GM08714 (cell line): ENCODE measurements at regions not wholly inside any gene's neighbourhood (a gene's known extent, or its start where the extent isn't known, plus 50 kb on each side); places are given as distances from the start of the nearest gene placed in this dataset.

Experiments
- H3K4me3 ChIP-seq: fragments of 200-500 bp; sonication (Bioruptor generic); 2 replicates; pipeline ENCODE4 v1.5.1; 2014; ENCODE audit warnings: mild to moderate bottlenecking, low read length, inconsistent platforms
- ZNF274 ChIP-seq: IDR thresholded peaks from 2 replicates; pipeline ENCODE4 v1.6.1; 2012; ENCODE audit warnings: mild to moderate bottlenecking, low read depth, low read length

DNA sequence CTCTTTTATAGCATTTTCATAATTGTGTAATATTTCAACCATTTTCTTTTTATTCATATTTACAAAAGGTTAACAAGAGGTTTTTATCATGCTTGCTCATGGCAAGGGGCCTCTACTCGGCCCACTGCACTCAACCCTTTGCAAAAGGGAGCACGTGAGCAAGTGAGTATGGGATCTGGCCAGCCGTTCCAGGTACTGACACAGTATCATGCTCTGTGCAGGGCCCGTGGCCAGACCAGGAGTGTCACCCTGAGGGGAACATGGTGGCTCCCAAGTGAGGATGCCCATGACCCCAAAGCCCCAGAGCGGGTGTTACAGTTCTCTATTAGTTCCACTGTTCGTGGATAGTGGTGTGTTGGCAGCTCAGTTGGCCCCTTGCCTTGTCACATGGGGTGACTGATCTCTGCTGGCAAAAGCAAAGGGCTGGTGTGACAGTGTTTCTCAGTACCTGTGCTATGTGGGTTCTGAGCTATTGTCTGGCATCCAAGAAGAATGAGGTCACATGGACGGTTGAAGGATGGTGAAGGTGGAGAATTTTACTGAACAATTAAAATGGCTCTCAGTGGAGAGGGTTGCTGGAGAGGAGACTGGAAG is 777.2 kb upstream of the ADAMTS5 start:
- H3K4me3 ChIP-seq, result no peak overlapping the region
- TF ChIP-seq ZNF274, result no peak

DNA sequence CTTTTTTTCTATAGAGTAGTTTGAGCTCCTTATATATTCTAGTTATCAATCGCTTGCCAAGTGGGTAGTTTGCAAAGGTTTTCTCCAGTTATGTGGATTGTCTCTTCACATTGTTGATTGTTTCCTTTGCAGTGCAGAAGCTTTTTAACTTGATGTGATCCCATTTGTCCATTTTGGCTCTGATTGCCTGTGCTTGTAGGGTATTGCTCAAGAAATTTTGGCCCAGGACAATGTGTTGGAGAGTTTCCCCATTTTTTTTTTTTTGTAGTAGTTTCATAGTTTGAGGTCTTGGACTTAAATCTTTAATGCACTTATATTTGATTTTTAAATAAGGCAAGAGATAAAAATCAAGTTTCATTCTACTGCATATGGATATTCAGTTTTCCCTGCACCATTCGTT is 774.8 kb upstream of the ADAMTS5 start:
- TF ChIP-seq ZNF274, result no peak

DNA sequence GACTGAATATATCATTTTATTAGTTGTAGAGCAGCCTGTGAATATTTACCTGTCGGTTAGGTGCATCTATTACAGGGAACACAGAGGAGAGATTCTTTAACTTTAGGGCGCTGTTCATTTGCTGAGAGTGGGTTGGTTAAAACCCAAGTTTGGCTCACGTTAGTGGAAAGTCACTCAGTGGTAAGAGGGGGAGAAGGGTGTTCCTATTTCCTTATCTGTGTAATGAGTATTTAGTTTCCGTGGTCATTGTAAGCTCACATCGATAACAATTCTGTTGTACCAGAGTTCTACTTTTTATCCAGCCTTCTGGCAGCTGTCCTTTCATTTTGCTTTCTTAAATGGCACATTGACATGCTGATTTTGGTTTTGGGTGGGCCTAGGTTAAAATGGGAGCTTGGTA is 773.2 kb upstream of the ADAMTS5 start:
- no peak for TF ChIP-seq ZNF274
- no peak overlapping the region for H3K4me3 ChIP-seq

More for the DNA sequence above, 774.8 kb upstream of the ADAMTS5 start:
- H3K4me3 ChIP-seq, result no peak overlapping the region

DNA sequence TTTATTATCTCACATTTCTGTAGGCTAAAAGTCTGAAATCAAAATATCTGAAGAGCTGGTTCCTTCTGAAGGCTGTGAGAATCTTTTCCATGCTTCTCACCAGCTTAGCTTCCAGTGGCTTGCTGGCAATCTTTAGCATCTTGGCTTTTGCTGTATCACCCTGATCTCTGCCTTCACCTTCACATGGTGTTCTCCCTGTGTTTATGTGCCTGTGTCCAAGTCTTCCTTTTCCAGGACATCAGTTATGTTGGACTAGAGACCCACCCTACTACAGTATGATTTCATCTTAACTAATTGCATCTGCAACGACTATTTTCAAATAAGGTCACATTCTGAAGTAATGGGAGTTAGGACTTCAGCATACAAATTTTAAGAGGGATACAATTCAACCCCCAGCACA is 772.3 kb upstream of the ADAMTS5 start:
- H3K4me3 ChIP-seq, result no peak overlapping the region
- no peak for TF ChIP-seq ZNF274

DNA sequence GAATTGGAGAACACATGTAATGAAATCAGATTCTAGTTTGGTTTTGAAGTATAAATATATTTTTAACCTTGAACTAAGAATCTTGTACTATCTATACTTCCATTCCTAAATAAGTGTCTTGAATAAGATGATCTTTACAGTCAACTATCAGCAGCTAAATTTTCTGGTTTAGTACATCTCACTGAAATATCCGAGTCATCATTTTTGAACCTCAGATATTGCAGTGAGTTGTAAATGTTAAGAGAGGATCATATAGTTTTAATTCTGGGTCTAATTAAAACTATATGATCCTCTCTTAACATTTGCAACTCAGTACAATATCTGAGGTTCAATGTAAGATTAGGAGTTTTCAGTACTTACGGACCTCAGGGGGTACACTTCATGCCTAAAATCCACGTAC is 768.8 kb upstream of the ADAMTS5 start:
- no peak for TF ChIP-seq ZNF274
- H3K4me3 ChIP-seq, result no peak overlapping the region

DNA sequence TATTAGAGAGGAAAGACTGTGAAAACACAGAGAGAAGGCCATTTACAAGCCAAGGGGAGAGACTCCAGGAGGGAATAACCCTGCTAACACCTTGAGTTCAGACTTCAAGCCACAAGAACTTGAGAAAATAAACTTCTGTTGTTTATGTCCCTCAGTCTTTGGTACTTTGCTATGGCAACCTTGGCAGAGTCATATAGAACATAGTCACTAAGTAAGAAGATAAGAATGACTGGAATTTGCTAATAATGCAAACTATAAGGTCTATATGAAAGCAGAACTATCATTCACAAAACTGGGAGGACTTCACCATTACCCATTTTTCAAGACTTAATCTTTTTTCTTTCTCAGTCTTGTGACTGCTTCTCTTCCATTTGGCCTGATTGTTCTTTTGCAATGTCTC is 767.3 kb upstream of the ADAMTS5 start:
- TF ChIP-seq ZNF274, result no peak
- no peak overlapping the region for H3K4me3 ChIP-seq

DNA sequence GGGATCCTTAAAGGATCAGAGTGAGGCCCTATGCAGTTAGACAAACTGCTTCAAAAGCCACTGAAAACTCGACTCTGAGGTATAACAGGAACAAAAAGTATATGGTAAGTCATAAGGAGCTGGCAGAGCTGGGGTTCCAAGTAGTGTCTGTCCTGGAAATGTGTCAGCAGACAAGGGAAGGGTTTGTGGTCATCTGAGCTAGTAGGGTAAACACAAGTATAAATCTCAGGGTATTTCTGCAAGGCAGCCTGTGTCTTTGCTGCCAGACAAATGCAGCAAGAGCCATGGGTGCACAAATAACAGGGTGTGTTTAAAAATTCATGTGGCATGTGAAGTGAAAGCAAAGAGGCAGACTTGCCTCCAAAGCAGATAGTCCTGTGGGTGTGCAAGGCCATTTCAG is 759.0 kb upstream of the ADAMTS5 start:
- H3K4me3 ChIP-seq, result no peak overlapping the region
- no peak for TF ChIP-seq ZNF274

DNA sequence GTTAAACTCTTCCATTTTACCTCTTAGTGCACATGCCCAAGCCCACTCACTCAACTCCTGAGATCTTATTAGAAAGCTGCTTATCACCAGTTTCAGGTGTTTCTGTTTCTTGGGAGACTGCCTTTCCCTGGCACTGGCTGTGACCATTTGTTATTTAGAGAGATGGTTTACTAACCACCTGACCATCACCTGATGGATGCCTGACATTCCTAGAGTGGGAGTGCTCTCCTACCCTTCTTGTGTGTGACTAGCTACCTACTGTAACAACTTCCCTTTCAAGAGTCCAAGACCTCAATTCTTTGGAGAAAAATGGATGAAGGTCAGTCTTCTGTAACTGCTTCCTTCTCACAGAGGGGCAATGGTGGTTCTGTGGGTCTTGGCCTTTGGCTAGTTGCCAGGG is 755.2 kb upstream of the ADAMTS5 start:
- no peak for TF ChIP-seq ZNF274
- H3K4me3 ChIP-seq, result no peak overlapping the region

DNA sequence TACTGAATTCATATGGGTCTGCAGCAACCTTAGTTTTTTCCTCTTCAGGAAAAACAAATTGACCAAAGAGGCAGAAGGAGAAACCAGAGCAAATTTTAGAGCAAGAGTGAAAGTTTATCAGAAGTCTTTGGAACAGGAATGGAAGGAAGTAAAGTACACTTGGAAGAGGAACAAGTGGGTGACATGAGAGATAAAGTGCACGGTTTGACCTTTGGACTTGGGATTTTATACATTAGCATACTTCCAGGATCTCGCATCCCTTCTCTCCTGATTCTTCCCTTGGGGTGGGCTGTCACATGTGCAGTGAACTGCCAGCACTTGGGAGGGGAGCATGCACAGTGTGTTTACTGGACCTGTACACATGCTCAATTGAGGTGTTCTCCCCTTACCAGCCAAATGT is 754.8 kb upstream of the ADAMTS5 start:
- TF ChIP-seq ZNF274, result no peak

DNA sequence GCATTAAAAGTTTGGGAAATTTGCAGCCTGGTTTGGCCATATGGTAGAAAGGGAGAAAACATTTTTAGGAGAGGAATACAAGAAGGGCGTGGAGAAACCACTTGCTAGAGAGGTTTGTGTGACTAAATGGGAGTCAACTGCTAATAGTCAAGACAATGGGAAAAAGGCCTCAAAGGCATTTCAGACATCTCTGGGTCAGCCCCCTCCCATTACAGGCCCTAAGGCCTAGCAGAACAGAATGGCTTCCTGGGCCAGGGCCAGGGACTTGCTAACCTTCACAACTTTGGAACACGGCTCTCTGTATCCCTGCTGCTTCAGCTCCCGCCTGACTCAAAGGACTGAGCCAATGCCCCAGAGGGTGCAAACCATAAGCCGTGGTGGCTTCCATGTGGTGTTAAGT is 752.3 kb upstream of the ADAMTS5 start:
- no peak for TF ChIP-seq ZNF274
- no peak overlapping the region for H3K4me3 ChIP-seq

More for the DNA sequence above, 754.8 kb upstream of the ADAMTS5 start:
- H3K4me3 ChIP-seq, result no peak overlapping the region

DNA sequence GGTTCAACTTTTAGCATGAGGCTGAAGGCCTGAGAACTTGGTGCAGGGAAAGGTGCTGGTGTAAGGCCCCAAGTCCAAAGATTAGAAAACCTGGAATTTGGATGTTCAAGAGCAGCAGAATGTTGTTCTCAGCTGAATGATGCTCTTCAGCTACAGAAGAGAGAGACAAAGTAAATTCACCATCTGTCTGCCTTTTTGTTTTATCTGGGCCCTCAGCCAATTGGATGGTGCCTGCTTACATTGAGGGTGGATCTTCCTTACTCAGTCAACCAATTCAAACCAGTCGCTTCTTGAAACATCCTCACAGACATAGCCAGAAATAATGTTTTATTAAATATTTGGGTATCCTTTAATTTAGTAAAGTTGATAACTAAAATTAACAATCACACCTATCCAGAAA is 748.2 kb upstream of the ADAMTS5 start:
- H3K4me3 ChIP-seq, result no peak overlapping the region
- TF ChIP-seq ZNF274, result no peak

DNA sequence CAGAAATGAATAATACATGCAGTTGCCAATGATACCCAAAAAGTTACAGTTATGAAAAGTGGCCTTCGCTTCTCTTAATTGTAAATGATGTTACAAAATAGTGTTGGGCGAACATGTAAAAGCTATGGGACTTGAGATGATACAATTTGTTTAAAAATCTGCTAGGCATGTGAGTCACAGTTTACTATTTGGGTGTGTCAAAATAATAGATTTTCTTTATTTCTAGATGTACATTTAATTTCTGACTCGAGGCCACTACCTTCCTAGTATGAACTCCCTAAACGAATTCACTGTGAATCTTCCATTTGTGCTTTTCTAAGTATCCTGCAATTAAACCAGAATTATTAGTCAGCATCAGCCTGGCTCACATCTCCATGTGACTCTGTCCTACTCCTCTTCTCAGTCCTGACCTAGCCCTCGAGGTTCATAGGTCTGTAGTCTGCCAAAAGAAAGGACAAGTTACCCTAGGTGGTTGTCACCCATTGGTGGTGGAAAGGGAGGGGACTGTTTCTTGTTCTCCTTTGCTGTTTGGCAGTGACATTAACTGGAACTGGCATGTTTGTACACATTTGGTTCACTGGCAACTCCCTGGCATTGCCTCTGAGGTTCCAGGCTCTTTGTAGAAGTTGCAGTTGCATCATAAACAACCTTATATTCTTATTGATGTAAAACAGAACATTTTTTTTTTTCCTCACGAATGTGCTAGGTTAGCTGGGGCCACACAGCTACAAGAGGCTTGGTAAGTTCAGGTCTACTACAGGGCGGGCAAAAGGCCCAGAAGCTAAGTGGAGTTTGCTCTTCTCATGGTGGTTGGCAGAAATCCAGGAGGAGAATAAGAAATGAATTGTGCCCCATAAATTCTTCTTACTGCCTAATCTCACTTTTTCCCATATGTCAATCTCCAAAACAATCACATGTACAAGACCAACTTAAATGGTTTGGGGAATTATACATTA is 746.5 kb upstream of the ADAMTS5 start:
- no peak for TF ChIP-seq ZNF274
- no peak overlapping the region for H3K4me3 ChIP-seq

DNA sequence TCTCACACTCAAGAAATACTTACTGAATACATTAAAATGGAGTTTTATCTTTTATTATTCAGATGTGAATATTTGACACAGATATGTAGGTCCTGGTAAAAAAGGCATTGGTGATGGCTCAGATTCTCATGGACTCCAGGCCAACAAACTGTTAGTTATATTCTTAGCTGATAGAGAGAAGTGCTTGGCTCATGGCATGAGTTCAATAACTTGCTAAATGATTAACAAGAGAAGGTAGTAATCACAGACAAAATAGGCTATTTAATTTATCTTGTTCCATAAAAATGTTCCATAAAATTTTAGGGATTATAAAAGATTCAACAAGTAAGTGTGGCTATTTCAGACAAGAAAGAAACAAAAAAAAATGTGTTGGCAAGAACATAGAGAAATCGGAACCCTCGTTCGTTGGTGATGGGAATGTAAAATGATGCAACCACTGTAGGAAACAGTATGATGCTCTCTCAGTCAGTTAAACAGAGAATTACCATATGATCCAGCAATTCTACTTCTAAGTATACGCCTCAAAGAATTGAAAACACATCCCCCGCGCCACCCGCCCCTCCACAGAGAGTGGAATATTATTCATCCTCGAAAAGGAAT is 737.8 kb upstream of the ADAMTS5 start:
- H3K4me3 ChIP-seq, result no peak overlapping the region
- no peak for TF ChIP-seq ZNF274

DNA sequence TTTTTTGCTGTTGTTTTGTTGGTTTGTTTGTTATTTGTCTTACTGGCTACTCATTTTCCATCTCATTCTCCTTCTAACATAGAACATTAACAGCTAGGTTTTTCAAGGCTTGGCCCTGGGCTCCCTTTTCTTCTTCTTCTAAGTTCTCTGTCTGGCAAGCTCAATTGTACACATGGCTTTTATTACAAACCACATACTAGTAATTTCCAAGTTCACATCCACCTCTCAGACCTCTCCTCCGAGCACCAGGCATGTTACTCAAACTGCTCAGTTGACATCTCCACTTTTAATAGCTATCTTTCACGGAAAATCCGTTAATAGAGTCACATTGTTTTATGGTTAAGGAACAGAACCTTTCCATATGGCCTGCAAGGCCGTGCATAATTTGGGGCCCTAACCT is 736.9 kb upstream of the ADAMTS5 start:
- TF ChIP-seq ZNF274, result no peak
- H3K4me3 ChIP-seq, result no peak overlapping the region
